ENCODE measurements at regions not wholly inside any gene's neighbourhood (a gene's known extent, or its start where the extent isn't known, plus 50 kb on each side); places are given as distances from the start of the nearest gene placed in this dataset.

DNA sequence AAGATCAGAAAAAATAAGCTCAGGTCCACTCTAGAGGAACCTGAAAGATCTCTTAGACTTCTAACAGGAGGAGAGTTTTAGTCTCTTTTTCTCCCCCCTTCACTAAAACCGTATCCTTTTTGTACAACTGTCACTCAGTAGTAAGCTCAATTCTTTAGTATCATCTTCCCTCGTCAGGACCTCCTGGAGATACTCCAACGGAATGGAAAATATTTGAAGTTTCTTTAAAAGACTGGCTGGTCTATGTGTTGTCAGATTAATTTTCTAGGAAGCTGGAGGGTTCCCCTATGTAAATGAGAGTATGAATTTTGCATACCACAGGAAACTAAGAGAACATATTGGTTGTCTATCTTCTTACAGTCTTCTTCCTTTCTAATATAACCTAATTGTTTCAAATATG, 747.7 kb upstream of the CBLB start:
- DNase-seq (ENCODE audit: low spot score) = no peak

DNA sequence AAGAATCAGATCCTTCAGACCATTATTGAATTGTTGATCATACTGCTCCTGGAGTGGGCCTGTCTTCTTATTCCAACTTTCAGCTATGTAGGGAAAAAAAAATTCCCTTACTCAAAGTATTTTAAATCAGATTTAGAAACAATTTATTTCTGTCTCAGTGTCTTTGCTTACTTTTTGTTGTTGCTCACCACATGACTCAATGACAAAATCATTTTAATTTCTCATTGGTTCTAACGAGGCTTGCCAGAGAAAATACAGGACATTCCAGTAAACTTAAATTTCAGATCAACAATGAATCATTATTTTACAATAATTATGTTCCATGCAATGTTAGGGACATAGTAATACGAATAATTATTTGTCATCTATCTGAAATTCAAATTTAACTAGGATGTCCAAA, 748.5 kb upstream of the CBLB start:
- DNase-seq (ENCODE audit: low spot score) = no peak

DNA sequence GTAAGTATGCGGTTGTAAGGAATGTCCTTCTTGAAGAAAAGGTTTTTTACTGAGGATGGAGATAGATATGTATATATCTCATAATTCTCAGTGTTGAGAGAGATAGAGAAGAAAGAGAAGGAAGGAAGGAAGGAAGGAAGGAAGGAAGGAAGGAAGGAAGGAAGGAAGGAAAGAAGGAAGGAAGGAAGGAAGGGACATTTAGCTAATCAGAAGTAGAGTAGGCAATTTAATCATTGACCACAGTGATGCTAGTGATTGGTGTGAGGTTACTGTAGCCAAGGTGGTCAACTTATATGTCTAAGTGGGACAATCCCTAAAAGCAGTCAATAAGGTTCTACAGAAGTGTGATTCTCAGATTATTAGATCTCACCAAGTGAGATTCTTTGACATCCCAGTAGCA, 751.8 kb upstream of the CBLB start:
- no peak for DNase-seq (ENCODE audit: low spot score)

DNA sequence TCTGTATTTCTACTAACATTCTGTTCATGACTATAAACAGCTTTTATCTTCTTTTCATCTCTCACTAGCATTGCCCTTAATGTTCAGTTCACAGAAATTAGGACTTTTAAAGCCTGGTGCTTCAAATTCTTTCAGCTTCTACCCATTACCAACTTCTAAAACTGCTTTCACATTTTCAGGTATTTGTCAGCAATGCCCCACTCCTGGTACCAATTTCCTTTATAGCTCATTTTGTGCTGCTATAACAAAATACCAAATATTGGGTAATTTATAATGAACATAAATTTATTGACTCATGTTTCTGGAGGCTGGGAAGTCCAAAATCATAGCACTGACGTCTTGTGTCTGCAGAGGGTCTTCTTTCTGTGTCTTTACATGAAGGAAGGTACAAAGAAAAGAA, 753.1 kb upstream of the CCDC54 start:
- no peak for DNase-seq (ENCODE audit: low spot score)

DNA sequence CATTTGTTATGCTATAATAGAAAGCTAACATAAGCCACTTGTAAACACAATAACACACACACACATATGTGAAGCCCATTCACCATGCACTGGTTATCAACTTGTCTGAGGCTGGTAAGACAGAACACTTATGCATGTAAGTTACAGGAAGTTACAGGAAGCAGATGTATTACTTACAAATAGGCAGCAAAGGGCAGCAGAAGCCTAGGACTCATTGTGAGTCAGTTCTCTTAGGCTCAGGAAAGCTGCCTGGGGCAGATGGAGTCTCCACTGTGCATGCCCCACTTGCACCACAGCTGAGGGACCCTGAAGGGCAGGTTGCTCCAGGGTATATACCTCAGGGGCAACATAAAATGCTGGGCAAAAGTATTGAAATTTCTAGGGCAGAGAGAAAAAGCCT, 748.8 kb upstream of the CCDC54 start:
- DNase-seq (ENCODE audit: low spot score) = no peak

DNA sequence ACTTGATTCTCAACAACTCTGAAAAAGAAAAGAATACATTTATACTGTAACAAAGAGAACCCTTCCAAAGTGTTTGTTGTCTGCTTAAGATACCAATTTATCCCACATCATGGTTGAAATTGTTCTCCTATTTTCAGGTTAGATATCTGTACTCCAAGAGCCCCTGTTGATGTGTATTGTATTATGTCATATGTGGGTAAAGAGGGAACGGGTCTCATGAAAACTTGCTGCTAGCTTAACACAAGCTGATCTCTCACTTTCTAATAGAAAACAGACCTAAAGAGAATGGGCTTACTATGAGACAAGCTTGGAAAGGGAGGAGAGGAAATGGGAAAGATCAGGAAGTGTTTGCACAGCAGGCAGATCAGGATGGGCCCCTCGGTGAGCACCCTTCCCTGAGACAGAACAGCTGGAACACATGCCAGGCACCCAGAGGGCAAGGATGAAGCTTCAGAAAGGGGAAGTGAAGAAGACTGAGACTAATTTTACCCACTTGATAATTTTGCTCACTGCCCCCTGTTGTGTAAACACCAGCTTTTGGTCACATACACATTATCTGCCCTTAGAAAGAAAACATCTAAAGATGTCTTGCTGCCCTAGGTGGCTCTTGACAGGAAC, 747.9 kb upstream of the CCDC54 start:
- DNase-seq (ENCODE audit: low spot score) = no peak

DNA sequence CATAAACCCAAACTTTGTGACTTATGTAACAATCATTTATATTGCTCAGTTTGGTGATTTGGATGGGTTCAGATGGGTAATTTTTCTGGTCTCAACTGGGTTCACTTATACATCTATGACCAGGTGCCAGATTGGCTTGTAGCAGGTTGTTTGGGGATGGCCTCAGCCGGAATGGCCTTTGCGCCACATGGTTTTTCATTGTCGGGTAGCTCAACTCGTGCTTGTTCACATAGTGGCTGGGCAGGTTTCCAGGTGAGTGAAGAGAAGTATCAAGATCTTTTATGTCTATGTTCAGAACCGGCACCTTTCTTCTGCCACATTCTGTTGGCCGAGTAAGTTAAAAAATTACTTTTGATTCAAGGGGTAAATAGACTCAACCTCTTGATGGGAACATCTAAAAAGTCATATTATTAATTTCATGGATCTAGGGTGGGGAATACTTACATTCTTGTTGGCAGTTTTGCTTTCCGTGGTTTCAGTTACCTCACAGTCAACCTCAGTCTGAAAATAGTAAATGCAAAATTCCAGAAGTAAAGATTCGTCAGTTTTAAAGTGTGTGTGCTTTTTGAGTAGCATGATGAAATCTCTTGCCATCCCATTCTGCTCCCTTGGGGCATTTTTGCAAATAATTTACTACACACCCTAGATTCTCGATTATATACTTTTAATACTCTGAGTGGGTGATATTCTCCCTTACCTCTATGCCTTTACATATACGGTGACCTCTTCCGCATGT, 745.7 kb upstream of the CCDC54 start:
- DNase-seq (ENCODE audit: low spot score) = no peak

DNA sequence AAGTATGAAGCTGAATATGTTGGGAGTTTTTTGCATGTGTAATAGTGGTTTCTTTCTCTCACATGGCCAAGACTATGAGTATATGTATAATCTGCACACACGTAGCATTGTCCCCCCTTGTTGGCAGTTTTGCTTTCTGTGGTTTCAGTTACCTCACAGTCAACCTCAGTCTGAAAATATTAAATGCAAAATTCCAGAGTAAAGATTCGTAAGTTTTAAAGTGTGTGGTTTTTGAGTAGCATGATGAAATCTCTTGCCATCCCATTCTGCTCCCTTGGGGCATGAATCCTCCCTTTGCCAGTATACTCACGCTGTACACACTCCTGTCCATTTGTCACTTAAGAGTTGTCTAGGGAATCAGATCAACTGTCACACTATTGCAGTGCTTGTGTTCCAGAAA, 742.0 kb upstream of the CCDC54 start:
- DNase-seq (ENCODE audit: low spot score) = no peak

DNA sequence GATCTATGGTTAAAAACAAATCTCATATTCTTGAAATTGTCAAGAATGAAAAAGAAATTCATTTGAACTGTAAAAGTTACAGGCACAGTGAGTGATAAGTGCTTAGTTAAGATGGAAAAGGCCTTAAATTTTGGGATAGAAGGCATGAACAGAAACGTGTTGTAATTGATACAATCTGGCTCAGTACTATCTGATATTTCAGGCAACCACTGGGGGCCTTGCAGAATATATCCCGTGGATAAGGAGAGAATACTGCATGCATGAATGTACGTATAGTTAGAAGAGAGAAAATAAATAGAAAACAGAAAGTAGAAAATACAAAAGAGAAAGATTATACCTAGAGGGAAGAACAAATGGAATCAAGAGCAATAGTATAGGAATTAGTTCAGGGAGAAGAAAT, 741.4 kb upstream of the CCDC54 start:
- no peak for DNase-seq (ENCODE audit: low spot score)

DNA sequence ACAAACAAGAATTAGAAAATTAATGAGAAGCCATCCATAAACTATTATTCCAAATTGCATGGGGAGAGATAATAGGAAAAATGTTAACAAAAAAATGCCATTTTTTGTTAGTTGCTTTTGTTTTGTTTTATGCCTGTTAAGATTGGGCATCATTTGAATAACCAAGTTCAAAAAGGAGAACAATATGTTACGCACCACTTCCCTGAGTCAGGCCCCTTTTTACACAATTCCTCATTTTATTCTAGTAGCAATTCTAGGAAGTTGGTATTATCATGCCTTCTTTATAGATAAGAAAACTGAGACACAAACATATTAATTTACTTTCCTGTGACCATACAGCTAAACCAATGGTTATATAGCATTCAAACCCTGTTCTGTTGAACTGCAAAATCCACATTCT, 736.9 kb upstream of the CCDC54 start:
- no peak for DNase-seq (ENCODE audit: low spot score)

DNA sequence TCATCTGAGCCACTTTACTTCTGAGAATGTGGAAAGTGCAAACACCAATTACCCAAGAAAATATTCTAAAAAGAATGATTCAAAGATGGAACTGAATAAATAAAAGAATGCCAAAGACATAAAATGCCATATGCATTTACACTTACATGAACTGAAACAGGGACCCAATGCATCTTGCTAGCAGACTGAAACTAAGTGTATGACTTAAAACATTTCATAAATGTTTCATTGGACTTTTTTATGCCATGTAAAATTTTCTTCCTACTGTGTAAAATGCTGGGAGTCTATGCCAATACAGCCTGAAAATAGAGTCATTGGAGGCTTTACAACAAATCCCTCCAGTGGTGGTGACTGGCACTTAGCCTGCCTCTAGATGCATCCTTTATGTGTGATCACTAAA, 735.1 kb upstream of the CCDC54 start:
- DNase-seq (ENCODE audit: low spot score) = no peak

DNA sequence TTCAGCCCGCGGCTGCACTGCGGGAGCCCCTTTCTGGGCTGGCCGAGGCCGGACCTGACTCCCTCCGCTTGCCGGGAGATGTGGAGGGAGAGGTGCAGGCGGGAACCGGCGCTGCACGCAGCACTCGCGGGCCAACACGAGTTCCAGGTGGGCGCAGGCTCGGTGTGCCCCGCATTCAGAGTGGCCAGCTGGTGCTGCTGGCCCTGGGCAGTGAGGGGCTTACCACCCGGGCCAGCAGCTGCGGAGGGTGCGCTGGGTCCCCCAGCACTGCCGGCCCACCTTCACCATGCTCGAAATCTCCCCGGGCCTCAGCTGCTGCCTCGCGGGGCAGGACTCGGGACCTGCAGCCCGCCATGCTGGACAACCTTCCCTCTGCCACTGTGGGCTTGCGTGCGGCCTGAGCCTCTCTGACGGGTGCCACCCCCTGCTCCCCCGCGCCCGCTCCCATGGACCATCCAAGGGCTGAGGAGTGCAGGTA, 733.5 kb upstream of the CCDC54 start:
- no peak for DNase-seq (ENCODE audit: low spot score)

DNA sequence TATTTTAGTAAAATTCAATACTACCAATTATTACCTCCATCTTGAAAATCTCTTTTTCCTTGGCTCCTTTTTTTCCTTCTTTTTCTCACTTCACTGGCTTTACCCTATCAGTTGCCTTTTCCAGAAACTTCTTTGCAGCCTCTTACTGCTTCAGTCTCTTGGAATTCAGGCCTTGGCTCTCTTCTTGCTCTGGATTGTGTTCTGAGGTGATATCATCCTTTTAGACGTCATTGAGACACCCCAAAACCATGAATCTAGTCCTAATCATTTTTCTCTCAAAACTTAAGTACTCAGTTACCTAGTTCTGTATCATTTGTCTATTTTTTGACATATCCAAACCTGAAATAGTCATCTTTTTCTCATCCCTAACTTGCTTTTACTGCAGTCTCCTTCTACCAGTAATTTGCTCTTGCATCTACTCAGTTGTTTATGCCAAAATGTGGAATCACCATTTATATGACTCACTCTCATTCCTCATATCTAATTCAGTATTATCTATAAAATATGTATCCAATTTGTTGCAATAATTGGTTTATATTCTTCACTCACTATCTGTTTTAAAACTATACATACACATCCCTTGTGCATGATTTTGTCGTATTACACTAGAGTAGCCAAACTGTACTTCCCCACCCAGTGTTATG, 703.2 kb upstream of the CCDC54 start:
- DNase-seq (ENCODE audit: low spot score) = no peak

DNA sequence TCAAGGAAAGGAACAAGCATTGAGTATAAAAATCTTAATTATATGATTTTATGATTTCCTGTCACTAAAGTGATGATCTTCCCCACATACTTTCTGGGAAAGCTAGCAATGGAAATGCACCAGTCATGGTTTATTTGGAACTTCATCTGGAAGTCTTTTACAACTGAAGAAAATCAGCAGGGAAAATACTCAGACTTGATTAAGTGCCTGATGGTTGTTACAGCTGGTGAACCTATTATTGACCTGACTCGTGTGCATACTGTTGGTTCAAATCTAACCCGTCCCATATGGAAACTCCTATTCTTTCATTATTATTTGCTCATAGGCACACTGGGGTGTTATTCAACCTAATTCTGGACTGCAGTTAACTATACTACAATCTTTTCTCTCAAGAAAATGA, 701.8 kb upstream of the CCDC54 start:
- no peak for DNase-seq (ENCODE audit: low spot score)

DNA sequence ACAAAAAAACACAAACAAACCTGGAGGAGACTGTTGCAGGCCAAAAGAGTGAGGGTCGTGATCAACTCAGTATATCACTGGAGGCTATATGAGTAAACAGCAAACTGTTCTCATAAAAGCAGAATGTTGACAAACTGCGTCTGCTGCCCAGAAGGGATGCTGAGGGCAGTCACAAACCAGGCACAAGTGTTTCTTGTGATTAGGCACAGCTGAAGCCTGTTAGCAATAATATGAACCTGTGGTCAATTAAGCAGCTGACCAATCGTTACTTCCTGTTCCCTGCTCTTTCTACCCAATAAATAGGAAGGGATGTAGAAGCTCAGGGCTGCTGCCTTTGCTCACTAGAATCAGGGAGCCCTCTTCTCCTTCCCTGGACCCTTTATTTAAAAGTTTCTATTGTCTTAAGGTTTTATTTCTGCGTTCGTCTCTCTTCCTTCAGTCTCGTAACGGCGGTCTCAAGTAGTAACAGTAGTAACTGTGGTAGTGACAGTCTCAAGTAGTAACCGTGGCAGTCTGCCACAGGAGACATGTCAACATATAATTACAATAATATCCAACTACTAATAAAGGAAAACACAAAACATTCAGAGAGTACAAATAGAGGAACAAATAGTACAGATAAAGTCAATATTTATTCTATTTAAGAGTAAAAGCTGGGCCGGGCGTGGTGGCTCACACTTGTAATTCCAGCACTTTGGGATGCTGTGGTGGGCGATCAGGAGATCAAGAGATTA, 698.4 kb upstream of the CCDC54 start:
- DNase-seq (ENCODE audit: low spot score) = no peak

DNA sequence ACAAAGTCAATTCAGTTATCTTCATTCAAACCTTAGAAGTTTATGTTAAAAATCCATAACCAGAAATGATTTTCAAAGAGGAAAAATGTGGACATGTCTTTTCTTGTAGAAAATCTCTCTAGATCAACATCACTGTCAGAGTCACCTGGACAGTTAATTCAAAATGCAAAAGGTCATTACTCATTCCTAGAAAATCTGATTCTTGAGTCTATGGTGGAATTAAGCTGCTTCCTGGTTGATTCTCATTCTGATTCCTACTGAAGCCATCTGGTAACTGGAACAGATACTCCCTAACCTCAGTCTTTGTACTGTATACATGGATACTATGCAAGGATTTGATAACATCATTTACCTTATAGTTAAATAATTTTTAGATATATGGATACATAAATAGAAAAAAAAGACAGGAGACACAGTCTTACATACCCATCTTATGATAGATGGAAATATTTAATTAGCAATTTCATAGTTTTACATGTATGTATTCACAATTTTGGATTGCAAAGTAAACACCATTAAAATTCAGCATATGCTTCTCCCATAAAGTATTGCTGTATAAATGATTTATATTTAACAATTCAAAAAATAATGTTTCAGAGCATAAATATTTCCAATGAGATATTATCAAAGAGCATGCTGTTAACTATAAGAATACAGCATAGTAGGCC, 693.2 kb upstream of the CCDC54 start:
- no peak for DNase-seq (ENCODE audit: low spot score)

DNA sequence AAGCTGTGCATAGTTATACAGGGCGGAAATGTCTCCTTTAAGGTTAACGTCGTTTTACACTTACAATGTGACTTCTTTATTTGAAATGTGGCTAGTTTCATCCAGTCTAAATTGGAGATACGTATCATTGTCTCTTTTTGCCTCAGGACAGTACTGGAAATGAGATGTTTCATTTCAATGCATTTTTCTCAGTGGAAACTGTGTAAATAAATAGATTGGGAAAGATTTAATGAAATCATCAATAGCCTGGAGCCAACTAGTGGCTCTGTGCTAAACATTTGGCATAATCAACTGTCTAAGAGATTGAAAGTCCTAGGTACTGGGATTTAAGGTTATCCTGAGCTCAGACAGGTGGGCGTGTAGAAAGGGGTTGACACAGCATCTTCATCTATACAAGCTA, 691.5 kb upstream of the CCDC54 start:
- DNase-seq (ENCODE audit: low spot score) = no peak

DNA sequence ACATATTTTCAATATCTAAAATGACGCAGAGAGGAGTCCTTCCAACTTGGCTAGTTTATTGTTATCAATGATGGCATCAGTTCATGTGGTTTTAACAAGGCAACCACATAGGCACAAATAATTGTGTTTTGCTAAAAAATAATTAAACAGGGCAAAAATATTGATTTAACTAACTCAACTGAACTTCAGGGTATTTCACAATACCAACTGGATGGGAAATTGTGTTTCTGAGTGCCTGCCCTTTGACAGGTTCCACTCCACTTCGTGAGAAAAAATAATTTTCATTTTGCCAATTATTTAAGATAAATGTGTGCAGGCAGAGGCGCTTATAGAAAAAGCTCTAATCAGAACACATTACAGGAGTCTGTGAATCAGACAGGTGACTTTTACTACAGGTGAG, 689.3 kb upstream of the CCDC54 start:
- DNase-seq (ENCODE audit: low spot score) = no peak

DNA sequence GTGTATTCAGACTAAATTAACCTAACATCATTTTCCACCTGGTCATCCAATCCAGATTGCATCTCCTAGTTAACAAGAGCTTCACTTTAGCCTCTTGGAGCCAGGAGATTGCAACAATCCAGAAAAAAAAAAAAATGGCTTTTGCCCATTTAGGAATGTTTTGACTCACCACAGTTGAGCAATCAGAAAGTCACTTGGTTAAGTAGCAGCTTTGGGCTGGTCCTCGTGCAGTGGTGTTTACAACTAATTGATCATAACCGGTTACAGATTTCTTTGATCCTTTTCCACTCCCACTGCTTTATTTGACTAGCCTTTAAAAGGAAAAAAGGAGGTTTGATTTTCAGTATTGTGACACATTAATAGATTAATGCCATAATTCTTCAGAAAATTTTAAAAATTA, 688.8 kb upstream of the CCDC54 start:
- DNase-seq (ENCODE audit: low spot score) = no peak

DNA sequence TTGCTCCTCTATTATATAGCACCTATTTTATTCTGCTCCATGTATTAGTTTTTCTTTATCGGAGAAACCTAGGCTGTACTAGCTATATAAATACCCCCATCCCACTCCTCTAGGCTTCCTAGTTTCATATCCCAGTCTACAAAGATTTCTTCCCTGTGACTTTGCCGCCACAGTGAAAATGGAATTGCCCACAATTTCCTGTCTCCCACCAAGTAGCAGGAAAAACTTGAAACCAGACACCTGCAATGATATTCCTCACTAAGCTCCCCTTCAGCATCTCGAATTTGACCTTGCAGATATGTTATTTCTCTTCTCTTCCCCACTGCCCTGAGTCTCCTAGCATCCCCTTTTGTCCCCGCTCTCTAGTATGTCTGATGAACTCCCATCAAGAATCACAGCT, 685.8 kb upstream of the CCDC54 start:
- DNase-seq (ENCODE audit: low spot score) = no peak

DNA sequence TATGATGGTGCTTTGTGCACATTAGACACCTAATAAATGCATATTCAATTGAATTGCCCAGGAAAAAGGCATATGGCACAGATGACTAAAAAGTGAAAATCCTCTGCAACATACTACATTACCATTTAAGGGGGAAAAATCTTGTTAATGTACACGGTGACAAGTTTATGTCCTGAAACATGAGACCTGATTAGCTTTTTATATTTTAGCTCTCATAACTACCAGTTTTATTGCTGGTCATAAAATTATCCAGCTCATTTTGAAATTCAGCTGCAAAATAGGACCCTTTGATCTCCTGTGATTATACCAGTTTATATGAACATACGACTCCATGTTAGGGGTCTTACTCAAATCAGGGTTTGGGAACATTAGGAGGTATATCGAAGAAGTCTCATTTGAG, 684.6 kb upstream of the CCDC54 start:
- DNase-seq (ENCODE audit: low spot score) = no peak

DNA sequence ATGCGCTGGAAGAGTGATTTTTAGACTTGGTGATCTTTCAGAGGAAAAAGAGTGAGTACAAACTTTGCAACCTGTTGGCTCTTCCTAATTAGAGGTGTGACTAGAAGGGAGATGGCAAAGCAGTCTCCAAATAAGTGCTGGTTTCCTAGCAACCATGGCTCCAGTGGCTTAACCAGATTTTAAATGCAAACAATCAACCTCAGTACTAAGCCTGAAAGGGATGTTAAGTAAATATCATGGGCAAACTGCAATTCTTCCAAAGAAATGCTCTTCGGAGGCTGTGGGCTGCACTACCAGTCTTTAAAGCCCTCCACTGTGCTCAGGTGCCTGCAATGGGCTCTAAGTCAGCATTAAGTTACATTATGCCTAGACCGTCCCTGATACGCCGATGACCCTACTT, 678.1 kb upstream of the CCDC54 start:
- no peak for DNase-seq (ENCODE audit: low spot score)

Data from CD4-positive, alpha-beta T cell treated with Interleukin-15 for 4 hours (primary cell).